D341Med (cell line): ENCODE measurements at regions not wholly inside any gene's neighbourhood (a gene's known extent, or its start where the extent isn't known, plus 50 kb on each side); places are given as distances from the start of the nearest gene placed in this dataset.

Source experiments
- DNase-seq: peaks from one replicate; pipeline ENCODE4 v3.0.0; 2012; ENCODE audit warnings: low spot score

- no peak for DNase-seq
These were observed 208.1 kb upstream of the SYNDIG1 start for GRCh38 chr20:24261351-24261750.

DNA sequence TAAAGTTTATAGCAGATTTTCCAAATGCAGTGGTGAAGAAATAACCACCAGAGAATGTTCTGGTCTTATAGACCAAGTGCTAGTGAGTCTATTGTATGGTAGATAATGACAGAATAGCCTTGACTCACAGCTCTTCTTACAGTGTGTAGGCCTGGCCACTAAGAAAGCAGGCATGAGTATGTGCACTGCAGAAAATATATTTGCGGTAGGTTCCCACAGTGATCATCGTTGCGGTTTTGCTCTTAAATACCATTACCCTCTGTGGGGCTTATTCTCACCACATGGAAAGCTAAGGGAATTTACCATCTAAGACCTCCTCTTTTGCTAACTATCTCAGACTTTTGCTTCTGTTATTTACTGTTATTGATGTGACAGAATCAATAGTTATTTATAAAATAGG lies 212.3 kb upstream of the SYNDIG1 start:
- no peak for DNase-seq

DNA sequence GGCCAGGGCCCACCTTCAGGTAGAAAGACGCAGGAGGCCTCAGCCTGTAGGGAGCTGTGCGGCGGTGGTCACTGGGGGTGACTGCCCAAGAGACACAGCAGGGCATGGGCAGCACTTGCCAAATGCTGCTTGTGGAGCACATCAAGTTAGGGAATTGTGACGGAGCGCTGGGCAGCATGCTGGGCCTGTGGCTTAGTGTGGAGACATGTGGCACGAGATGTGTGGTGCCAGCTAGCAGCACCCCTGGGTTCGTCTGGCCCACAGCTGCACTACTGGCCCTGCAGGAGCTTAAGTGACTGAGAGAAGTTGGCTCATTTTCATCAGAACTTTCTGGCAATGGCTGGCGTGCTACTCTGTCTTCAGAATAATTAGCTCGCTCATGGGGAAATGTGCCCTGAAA lies 213.1 kb upstream of the SYNDIG1 start:
- no peak for DNase-seq

- DNase-seq, result no peak
These were observed 214.9 kb upstream of the SYNDIG1 start for GRCh38 chr20:24254480-24254879.

GRCh38 chr20:24253321-24253720 lies 216.1 kb upstream of the SYNDIG1 start:
- no peak for DNase-seq

DNA sequence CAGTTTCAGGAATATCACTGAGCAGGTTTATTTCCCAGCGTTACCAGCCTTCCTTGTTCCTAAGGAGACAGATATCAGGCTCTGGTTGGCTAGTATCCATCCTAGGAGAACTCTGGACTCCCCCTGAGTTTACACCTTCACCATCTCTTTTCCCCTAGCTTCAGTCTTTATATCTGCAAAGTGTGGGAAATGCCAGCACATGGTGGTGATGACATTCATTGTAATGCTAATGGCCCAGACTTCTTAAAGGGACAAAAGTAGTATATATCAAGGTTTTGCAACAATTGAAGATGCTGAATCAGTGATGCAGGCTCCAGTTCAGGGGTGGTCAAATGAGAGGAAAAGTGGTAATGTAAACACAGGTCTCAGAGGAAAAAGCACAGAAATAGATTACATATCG lies 224.3 kb upstream of the SYNDIG1 start:
- no peak for DNase-seq

GRCh38 chr20:24242763-24243162 lies 226.7 kb upstream of the SYNDIG1 start:
- DNase-seq, result no peak

DNA sequence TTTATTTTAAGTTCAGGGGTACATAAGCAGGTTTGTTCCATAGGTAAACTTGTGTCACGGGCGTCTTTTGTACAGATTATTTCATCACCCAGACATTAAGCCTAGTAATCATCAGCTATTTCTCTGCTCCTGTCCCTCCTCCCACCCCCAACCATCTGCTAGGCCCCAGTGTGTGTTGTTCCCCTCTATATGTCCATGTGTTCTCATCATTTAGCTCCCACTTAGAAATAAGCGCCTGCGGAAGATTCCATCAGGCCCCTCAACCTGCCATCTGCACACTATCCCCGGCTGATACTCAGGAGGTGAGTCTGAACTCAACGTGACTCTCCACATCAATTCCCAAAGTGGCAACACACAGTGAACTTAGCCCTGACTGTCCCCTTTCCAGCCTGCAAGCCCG lies 228.0 kb upstream of the SYNDIG1 start:
- peak; percentile 64 for DNase-seq

GRCh38 chr20:24236963-24237362 lies 232.5 kb upstream of the SYNDIG1 start:
- DNase-seq, result no peak

- no peak for DNase-seq
These were observed 233.2 kb upstream of the SYNDIG1 start for GRCh38 chr20:24236201-24236600.

- no peak for DNase-seq
These were observed 233.9 kb upstream of the SYNDIG1 start for GRCh38 chr20:24235296-24236175.

DNA sequence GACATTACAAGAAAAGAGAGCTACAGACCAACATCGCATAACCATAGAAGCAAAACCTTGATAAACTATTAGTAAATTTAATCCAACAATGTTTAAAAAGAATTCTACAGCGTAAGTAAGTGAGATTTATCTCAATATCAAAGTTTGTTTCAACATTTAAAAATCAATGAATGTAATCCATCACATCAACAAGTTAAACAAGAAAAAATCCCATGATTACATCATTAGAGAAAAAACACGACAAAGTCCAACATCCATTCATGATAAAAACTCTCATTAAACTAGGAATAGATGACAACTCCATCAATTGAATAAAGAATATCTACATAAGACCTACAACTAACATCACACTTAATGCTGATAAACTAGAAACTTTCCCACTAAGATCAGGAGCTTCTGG lies 239.0 kb upstream of the GGTLC1 start:
- DNase-seq, result no peak

GRCh38 chr20:24212494-24212893 lies 223.9 kb upstream of the GGTLC1 start:
- DNase-seq, result no peak

DNA sequence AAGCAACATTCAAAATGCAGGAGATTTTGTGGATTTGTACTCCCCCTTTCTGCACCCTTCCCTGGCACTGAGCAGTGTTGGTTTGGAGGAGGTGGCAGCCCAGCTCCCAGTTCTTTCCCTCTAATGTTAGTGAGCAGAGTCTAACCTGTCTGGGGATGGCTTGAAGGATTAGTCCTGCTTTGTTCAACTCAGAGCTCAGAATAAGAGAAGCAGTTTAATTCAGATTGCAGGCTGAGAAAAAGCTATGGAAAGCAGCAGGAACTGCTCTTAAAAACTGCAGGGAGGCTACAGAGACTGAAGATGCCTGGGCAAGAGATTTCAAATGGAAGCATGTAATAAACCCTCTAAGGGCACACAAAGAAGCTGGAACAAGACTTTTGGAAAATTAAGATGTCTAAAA lies 223.4 kb upstream of the GGTLC1 start:
- no peak for DNase-seq

GRCh38 chr20:24210356-24210755 lies 221.8 kb upstream of the GGTLC1 start:
- no peak for DNase-seq

- peak; percentile 60 for DNase-seq
These were observed 220.1 kb upstream of the GGTLC1 start for GRCh38 chr20:24208652-24209051.

DNA sequence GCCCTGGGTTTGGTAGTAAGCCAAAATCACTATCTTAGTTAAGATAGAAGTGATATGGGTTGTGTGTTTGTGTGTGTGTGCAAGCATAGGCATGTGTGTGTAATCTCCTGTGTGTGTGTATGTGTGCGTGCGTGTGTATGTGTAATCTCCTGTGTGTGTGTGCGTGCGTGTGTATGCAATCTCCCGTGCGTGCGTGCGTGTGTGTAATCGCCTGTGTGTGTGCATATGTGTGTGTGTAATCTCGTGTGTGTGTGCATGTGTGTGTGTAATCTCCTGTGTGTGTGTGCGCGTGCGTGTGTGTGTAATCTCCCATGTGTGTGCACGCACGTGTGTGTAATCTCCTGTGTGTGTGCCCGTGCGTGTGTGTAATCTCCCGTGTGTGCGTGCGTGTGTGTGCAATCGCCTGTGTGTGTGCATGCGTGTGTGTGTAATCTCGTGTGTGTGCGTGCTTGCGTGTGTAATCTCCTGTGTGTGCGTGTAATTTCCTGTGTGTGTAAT lies 219.3 kb upstream of the GGTLC1 start:
- no peak for DNase-seq

DNA sequence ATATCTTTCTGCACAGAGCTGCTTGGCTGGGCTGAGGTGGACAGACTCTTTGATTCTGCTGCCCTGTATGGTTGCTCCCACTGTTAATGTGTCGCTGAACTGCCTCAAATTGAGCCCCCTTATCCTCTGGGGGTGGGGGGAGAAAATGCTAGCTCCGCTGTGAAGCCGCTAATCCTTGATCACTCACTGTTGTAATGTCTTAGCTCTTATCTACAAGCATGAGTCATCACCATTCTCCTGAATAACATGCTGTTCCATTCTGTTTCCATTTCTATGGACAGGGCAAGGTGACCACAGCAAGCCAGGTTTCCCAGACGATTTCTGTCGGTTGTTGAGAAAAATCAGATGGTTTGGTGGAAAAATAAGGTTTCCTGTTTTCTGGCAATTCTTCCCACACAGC lies 218.4 kb upstream of the GGTLC1 start:
- DNase-seq, result no peak

- DNase-seq, result no peak
These were observed 215.1 kb upstream of the GGTLC1 start for GRCh38 chr20:24203526-24204183.

DNA sequence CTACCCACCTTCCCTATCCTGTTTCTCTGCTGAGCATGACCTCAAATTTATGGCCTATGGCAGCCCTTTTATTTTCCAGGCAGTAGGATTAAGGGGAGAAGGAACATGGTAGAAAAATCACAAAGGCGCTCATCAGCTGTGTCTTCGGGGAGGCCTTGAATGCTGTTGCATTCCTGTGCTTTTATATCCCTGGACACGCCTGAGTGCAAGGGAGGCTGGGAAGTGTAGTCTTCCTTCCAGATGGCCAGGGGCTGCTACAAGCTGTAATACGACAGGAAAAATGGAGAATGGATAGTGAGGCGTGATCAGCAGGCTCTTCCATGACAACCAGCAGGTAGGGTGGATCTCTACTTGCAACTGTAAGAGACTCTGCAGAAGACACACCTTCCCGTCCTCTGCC lies 210.9 kb upstream of the GGTLC1 start:
- no peak for DNase-seq

DNA sequence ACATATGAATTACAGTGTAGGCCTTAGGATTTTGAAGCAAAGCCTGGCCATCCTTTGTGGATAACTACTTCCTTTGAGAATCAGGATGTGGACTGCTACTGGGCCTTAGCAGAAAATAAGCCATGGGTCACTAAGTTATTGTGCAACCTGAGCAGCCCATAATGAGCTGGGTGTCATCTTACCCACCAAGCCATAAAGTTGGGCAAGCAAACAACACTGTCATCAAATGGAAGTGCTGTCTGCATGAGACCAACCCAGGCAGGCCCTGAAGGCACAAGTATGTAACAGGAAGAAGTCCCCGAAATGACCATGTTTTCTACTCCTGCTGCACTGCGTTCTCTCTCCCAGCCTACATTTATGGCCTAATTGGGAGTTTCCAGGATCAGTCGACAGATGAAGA lies 205.6 kb upstream of the GGTLC1 start:
- no peak for DNase-seq

DNA sequence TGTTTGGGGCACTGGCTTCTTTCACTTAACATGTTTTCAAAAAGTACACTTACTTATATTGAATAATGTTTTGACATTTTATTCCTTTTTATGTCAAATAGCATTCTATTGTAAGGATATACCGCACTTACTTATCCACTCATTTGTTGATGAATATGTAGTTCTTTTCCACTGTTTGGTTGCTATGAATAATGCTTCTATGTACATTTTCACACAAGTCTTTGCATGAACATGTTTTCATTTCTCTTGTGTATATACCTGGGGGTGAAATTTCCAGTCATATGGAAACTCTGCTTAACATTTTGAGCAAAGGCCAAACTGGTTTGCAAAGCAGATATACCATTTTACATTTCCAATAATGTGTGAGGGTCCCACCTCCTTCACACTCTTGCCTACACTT lies 202.3 kb upstream of the GGTLC1 start:
- DNase-seq, result no peak

DNA sequence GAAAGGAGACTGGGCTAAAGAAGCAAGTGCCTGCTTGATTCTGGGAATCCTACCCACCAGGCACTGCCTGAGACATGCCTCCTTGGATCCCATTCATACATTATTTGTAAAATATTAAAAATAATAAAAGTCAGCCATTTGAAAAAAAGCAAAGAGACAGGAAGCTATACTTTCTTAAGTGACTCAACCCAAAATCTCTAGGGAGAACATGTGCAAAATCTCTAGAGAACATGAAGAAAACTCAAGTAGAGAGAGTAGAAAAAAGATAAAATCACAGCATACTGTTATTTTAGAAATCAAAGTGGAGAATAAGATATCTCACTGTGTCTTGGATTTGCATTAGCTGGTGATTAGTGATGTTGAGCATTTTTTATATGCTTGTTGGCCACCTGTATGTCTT lies 197.2 kb upstream of the GGTLC1 start:
- DNase-seq, result no peak

DNA sequence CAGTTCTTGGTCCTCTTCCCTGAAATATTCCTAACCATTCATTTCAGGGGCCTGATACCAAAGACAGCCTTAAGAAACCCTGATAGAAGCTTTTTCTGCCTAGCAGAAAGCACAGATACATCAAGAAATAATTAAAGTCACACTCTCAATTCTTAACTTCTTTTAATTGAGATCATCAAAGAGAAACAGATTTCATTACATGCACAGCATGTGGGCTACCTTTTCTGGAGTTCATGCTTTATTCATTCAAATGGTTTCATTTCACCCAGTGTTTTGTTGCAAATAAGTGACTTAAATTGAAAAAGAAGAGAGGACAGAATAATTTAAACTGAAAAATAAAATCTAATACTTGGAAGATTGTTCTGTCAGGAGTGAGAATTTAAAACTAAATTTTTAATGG lies 192.6 kb upstream of the GGTLC1 start:
- DNase-seq, result no peak
